ENCODE measurements at regions not wholly inside any gene's neighbourhood (a gene's known extent, or its start where the extent isn't known, plus 50 kb on each side); places are given as distances from the start of the nearest gene placed in this dataset.
"Not testable (repeated sequence)": the region's sequence is repeated elsewhere in the genome, so short reads cannot be mapped to it uniquely, and the experiment has no call there.

DNA sequence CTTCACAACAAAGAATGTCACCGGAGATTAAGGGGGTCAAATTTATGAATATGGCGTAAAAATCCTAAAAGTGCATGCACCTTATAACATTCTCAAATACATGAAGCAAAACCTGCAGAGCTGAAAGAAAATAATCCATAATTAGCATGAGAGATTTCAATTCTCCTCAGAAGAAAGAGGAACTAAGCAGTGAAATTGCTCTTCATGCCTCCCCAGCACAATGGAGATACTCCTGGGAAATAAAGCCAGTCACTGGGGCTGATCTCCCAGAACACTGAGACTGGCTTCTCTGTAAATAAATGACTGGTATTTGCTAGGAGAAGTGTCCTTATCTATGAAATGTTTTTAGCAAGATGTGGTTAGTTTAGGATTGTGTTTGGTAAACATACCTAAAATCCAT is 68.1 kb downstream of the GOLGA6L6 start:
- H3K27me3 ChIP-seq (replicated peaks in 1 of 4; ENCODE audit: control insufficient read depth in 3 of 4, extremely low read depth in 1 of 4, insufficient read depth in 3 of 4, low read length in 3 of 4); CTCF ChIA-PET (ENCODE audit: partially characterized antibody); H3K36me3 ChIP-seq (ENCODE audit: control insufficient read depth in 2 of 4, insufficient read depth in 4 of 4, low read length in 3 of 4); H3K23ac ChIP-seq (ENCODE audit: insufficient read length); H3K79me2 ChIP-seq (ENCODE audit: control insufficient read depth in 1 of 2, insufficient read depth in 2 of 2, low read length in 2 of 2); H2BK5ac ChIP-seq (ENCODE audit: low read depth, low read length); H3K56ac ChIP-seq (replicated peaks; ENCODE audit: insufficient read length, low read depth, low read length); H4K8ac ChIP-seq (ENCODE audit: extremely low read depth, insufficient read depth, low read length); H2BK15ac ChIP-seq (ENCODE audit: low read length); H3K4me1 ChIP-seq (replicated peaks in 1 of 4; ENCODE audit: control insufficient read depth in 3 of 4, insufficient read depth in 4 of 4, low read length in 3 of 4); H2BK20ac ChIP-seq (ENCODE audit: low read length); POLR2A ChIA-PET (ENCODE audit: partially characterized antibody); H2AK5ac ChIP-seq (ENCODE audit: low read depth, low read length); H4K20me1 ChIP-seq (replicated peaks in 1 of 2; ENCODE audit: control insufficient read depth in 1 of 2, insufficient read depth in 2 of 2, low read length in 2 of 2); H3K14ac ChIP-seq (ENCODE audit: insufficient read length); H3K9me3 ChIP-seq (ENCODE audit: insufficient read depth in 2 of 2, low read depth in 1 of 2, low read length in 1 of 2); H3K18ac ChIP-seq (ENCODE audit: extremely low read depth, low read length); H3K9ac ChIP-seq (replicated peaks in 1 of 4; ENCODE audit: extremely low read depth in 1 of 4, low read depth in 3 of 4, low read length in 3 of 4); H2BK12ac ChIP-seq (ENCODE audit: low read depth, low read length); H4K5ac ChIP-seq (ENCODE audit: insufficient read length, low read depth, low read length); H3K4me2 ChIP-seq (ENCODE audit: insufficient read depth in 1 of 2, low read depth in 2 of 2, low read length in 2 of 2); H3K27ac ChIP-seq (ENCODE audit: low read depth, low read length); DNase-seq (ENCODE audit: low read depth in 1 of 2, low spot score in 2 of 2); FAIRE-seq; H2BK120ac ChIP-seq (replicated peaks; ENCODE audit: low read depth, low read length); H4K91ac ChIP-seq (replicated peaks; ENCODE audit: insufficient read length, low read length); H3K4me3 ChIP-seq (ENCODE audit: extremely low read depth in 1 of 4, insufficient read depth in 2 of 4, low read depth in 3 of 4, low read length in 4 of 4); H3K4ac ChIP-seq (replicated peaks; ENCODE audit: insufficient read length, low read depth, low read length); H2AFZ ChIP-seq (ENCODE audit: low read length); H3K79me1 ChIP-seq (ENCODE audit: low read depth, low read length); H3K23me2 ChIP-seq (ENCODE audit: low read depth, low read length): not testable (repeated sequence)
- no CpG with 5 or more reads among the region's 2 CpGs for WGBS, 2 experiments (ENCODE audit: extremely low coverage in 1 of 2, insufficient coverage in 1 of 2, insufficient read length in 1 of 2, insufficient replicate concordance in 2 of 2, low coverage in 1 of 2, low lambda C conversion rate in 2 of 2, missing lambda C conversion rate in 1 of 2)

DNA sequence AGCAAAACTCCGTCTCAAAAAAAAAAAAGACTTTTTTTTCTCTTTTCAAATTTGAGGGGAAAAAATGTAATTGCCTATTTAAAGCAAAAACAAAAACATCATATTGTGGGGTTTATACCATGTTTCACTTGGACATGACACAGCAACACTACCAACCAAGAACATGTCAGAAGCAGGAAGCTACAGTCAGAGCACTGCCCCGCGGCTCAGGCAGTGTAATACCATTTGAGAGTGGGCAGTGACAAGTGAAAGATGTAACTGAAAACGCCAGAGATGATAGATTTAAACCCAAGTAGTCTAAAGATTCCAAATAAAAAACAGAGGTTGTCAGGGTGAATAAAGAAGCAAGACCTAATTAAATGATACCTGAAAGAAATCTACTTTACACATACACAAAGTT is 68.6 kb downstream of the GOLGA6L6 start:
- H3K79me2 ChIP-seq (ENCODE audit: control insufficient read depth in 1 of 2, insufficient read depth in 2 of 2, low read length in 2 of 2); H3K4me2 ChIP-seq (ENCODE audit: insufficient read depth in 1 of 2, low read depth in 2 of 2, low read length in 2 of 2); DNase-seq (ENCODE audit: low read depth in 1 of 2, low spot score in 2 of 2); H4K20me1 ChIP-seq (replicated peaks in 1 of 2; ENCODE audit: control insufficient read depth in 1 of 2, insufficient read depth in 2 of 2, low read length in 2 of 2); H3K36me3 ChIP-seq (ENCODE audit: control insufficient read depth in 2 of 4, insufficient read depth in 4 of 4, low read length in 3 of 4); H3K14ac ChIP-seq (ENCODE audit: insufficient read length); CTCF ChIA-PET (ENCODE audit: partially characterized antibody); H3K4me1 ChIP-seq (replicated peaks in 1 of 4; ENCODE audit: control insufficient read depth in 3 of 4, insufficient read depth in 4 of 4, low read length in 3 of 4); H3K23me2 ChIP-seq (ENCODE audit: low read depth, low read length); H2AK5ac ChIP-seq (ENCODE audit: low read depth, low read length); H3K18ac ChIP-seq (ENCODE audit: extremely low read depth, low read length); H4K5ac ChIP-seq (ENCODE audit: insufficient read length, low read depth, low read length); H2BK120ac ChIP-seq (replicated peaks; ENCODE audit: low read depth, low read length); FAIRE-seq; H3K79me1 ChIP-seq (ENCODE audit: low read depth, low read length); H2BK15ac ChIP-seq (ENCODE audit: low read length); H3K56ac ChIP-seq (replicated peaks; ENCODE audit: insufficient read length, low read depth, low read length); H2BK20ac ChIP-seq (ENCODE audit: low read length); H3K27me3 ChIP-seq (replicated peaks in 1 of 4; ENCODE audit: control insufficient read depth in 3 of 4, extremely low read depth in 1 of 4, insufficient read depth in 3 of 4, low read length in 3 of 4); POLR2A ChIA-PET (ENCODE audit: partially characterized antibody); H2BK5ac ChIP-seq (ENCODE audit: low read depth, low read length); H3K23ac ChIP-seq (ENCODE audit: insufficient read length); H3K4me3 ChIP-seq (ENCODE audit: extremely low read depth in 1 of 4, insufficient read depth in 2 of 4, low read depth in 3 of 4, low read length in 4 of 4); H3K27ac ChIP-seq (ENCODE audit: low read depth, low read length); H4K91ac ChIP-seq (replicated peaks; ENCODE audit: insufficient read length, low read length); H4K8ac ChIP-seq (ENCODE audit: extremely low read depth, insufficient read depth, low read length); H2BK12ac ChIP-seq (ENCODE audit: low read depth, low read length); H2AFZ ChIP-seq (ENCODE audit: low read length); H3K9me3 ChIP-seq (ENCODE audit: insufficient read depth in 2 of 2, low read depth in 1 of 2, low read length in 1 of 2); H3K4ac ChIP-seq (replicated peaks; ENCODE audit: insufficient read length, low read depth, low read length); H3K9ac ChIP-seq (replicated peaks in 1 of 4; ENCODE audit: extremely low read depth in 1 of 4, low read depth in 3 of 4, low read length in 3 of 4): not testable (repeated sequence)
- WGBS, 2 experiments (ENCODE audit: extremely low coverage in 1 of 2, insufficient coverage in 1 of 2, insufficient read length in 1 of 2, insufficient replicate concordance in 2 of 2, low coverage in 1 of 2, low lambda C conversion rate in 2 of 2, missing lambda C conversion rate in 1 of 2): 100% methylated on average over 2 of the region's 4 CpGs; no CpG with 5 or more reads in 1 of the 2 experiments
